ENCODE measurements at regions not wholly inside any gene's neighbourhood (a gene's known extent, or its start where the extent isn't known, plus 50 kb on each side); places are given as distances from the start of the nearest gene placed in this dataset.
"Not testable (repeated sequence)": the region's sequence is repeated elsewhere in the genome, so short reads cannot be mapped to it uniquely, and the experiment has no call there.

GRCh38 chr9:74092491-74092834 is 404.7 kb upstream of the RORB start:
- TF ChIP-seq CTCF (IDR thresholded peaks at IDR 0.05) = no peak
- Histone ChIP-seq H3K27ac (no peak overlapping the region), H3K9me3 (no peaks in the 10 kb centered on the region), H3K4me3 (no peak overlapping the region), H3K4me1 (no peaks in the 10 kb centered on the region), H3K27me3 (ENCODE audit: insufficient read depth in 3 of 3, low read length in 2 of 3) (no peaks in the 10 kb centered on the region), H3K36me3 (ENCODE audit: insufficient read depth in 1 of 2, low read depth in 1 of 2) (no peaks in the 10 kb centered on the region)
- WGBS, 3 donors = 65 to 77% (median 72%) methylated on average over 1 of the region's 1 CpG
- ATAC-seq (no peak), DNase-seq (no peak)
- intact Hi-C loops (cut with DNase I) = no loop called here

GRCh38 chr9:74094037-74094436 is 403.1 kb upstream of the RORB start:
- H3K27me3 ChIP-seq (ENCODE audit: insufficient read depth in 3 of 3, low read length in 2 of 3); ATAC-seq; DNase-seq; intact Hi-C loops (cut with DNase I); H3K9me3 ChIP-seq; H3K4me3 ChIP-seq; H3K27ac ChIP-seq; H3K36me3 ChIP-seq (ENCODE audit: insufficient read depth in 1 of 2, low read depth in 1 of 2); H3K4me1 ChIP-seq: not testable (repeated sequence)
- 76 to 86% (median 85%) methylated on average over 1 of the region's 1 CpG for WGBS, 3 donors

DNA sequence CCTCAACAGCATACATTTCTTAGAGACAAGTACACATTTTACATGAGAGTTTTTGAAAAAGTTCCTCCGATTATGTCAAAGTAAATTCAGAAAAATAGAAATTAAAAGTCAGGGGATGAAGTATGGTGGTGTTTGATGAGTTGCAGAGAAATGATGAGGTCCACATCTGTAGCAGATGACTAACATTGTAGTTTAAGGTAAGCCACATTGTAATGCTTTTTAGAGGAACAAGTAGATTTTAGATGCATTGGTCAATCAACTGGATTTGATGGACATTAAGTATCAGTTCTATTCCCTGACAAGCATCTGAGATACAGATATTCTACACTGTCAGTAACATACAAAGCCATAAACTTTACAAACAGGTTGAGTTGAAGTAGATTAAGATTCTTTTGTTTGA is 402.4 kb upstream of the RORB start:
- TF ChIP-seq CTCF (IDR thresholded peaks at IDR 0.05) = no peak
- WGBS, 3 donors = 86 to 98% (median 96%) methylated on average over 1 of the region's 1 CpG
- Histone ChIP-seq H3K9me3 (no peaks in the 10 kb centered on the region), H3K4me3 (no peak overlapping the region), H3K36me3 (ENCODE audit: insufficient read depth in 1 of 2, low read depth in 1 of 2) (no peaks in the 10 kb centered on the region), H3K27me3 (ENCODE audit: insufficient read depth in 3 of 3, low read length in 2 of 3) (no peaks in the 10 kb centered on the region), H3K4me1 (no peaks in the 10 kb centered on the region), H3K27ac (no peak overlapping the region)
- no peak for ATAC-seq
- intact Hi-C loops (cut with DNase I) = no loop called here
- DNase-seq = no peak

GRCh38 chr9:74095925-74096324 is 401.2 kb upstream of the RORB start:
- 70 to 86% (median 83%) methylated on average over 2 of the region's 2 CpGs for WGBS, 3 donors
- H3K4me3 ChIP-seq = no peak overlapping the region
- no peaks in the 10 kb centered on the region for H3K4me1 ChIP-seq
- no peak overlapping the region for H3K27ac ChIP-seq
- ATAC-seq (no peak), DNase-seq (no peak)
- intact Hi-C loops (cut with DNase I) = no loop called here
- no peaks in the 10 kb centered on the region for H3K27me3 ChIP-seq (ENCODE audit: insufficient read depth in 3 of 3, low read length in 2 of 3)
- TF ChIP-seq CTCF (IDR thresholded peaks at IDR 0.05) = no peak
- no peaks in the 10 kb centered on the region for H3K36me3 ChIP-seq (ENCODE audit: insufficient read depth in 1 of 2, low read depth in 1 of 2)
- H3K9me3 ChIP-seq = no peaks in the 10 kb centered on the region

DNA sequence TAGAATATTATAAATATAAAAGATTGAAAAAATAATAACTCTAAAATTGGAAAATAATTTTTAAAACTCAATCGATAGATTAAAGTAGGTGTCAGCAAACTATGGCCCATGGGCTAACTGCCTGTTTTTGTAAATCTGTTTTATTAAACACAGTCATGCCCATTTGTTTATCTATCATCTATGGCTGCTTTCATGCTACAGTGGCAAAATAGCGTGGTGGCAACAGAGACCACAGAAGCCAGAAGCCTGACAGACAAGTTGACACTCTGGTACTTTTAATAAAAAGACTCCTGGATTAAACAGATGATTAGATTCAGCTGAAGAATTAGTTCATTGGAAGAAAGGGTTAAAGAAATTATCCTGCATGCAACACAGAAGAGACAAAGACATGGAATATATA is 400.7 kb upstream of the RORB start:
- intact Hi-C loops (cut with DNase I) = no loop called here
- WGBS, 3 donors = 87 to 88% (median 87%) methylated on average over 2 of the region's 2 CpGs
- no peak overlapping the region for H3K4me3 ChIP-seq
- ATAC-seq (no peak), DNase-seq (no peak)
- H3K27ac ChIP-seq = no peak overlapping the region
- H3K4me1 ChIP-seq = no peaks in the 10 kb centered on the region
- TF ChIP-seq CTCF (IDR thresholded peaks at IDR 0.05) = no peak
- H3K9me3 ChIP-seq = no peaks in the 10 kb centered on the region
- no peaks in the 10 kb centered on the region for H3K27me3 ChIP-seq (ENCODE audit: insufficient read depth in 3 of 3, low read length in 2 of 3)
- no peaks in the 10 kb centered on the region for H3K36me3 ChIP-seq (ENCODE audit: insufficient read depth in 1 of 2, low read depth in 1 of 2)

All from psoas muscle (tissue), 7 donors.